SU-DHL-6 (cell line): ENCODE measurements at regions not wholly inside any gene's neighbourhood (a gene's known extent, or its start where the extent isn't known, plus 50 kb on each side); places are given as distances from the start of the nearest gene placed in this dataset.

Source experiments
- H2AFZ ChIP-seq: fragments of 200-600 bp; sonication (generic); 2 replicates; pipeline ENCODE4 v1.6.1; 2014; ENCODE audit warnings: low read depth, mild to moderate bottlenecking, moderate library complexity, mixed read lengths, antibody characterized with exemption, low read length; ENCODE audit not compliant: severe bottlenecking
- H3F3A ChIP-seq: fragments of 200-600 bp; shearing (Covaris generic); 2 replicates; pipeline ENCODE4 v1.6.0; 2016; ENCODE audit warnings: antibody characterized with exemption, mild to moderate bottlenecking; ENCODE audit not compliant: insufficient read depth
- H3K27ac ChIP-seq: fragments of 200-600 bp; sonication (generic); 2 replicates; pipeline ENCODE4 v1.5.1; 2016; ENCODE audit warnings: low read depth, mild to moderate bottlenecking, low read length, moderate library complexity, mixed read lengths
- H3K27me3 ChIP-seq: fragments of 200-600 bp; sonication (generic), shearing (Covaris generic); 2 replicates; pipeline ENCODE4 v1.6.0; 2014; ENCODE audit warnings: mild to moderate bottlenecking, low read length
- H3K36me3 ChIP-seq: fragments of 200-600 bp; sonication (generic); 2 replicates; pipeline ENCODE4 v1.6.1; 2014; ENCODE audit warnings: mild to moderate bottlenecking, low read length, mixed read lengths
- H3K4me2 ChIP-seq: fragments of 300-600, 200-600 bp; shearing (Covaris generic), sonication (generic); 2 replicates; pipeline ENCODE4 v1.6.0; 2014; ENCODE audit warnings: low read length, low read depth, mild to moderate bottlenecking; ENCODE audit not compliant: poor library complexity, severe bottlenecking
- H3K4me3 ChIP-seq: fragments of 200-600 bp; sonication (generic); 2 replicates; pipeline ENCODE4 v1.5.1; 2014; ENCODE audit warnings: antibody characterized with exemption, low read length, mild to moderate bottlenecking, mixed read lengths; ENCODE audit not compliant: insufficient read depth, poor library complexity, severe bottlenecking
- H3K79me2 ChIP-seq: fragments of 200-600 bp; sonication (generic); 2 replicates; pipeline ENCODE4 v1.6.1; 2014; ENCODE audit warnings: mild to moderate bottlenecking, low read length, moderate library complexity; ENCODE audit not compliant: insufficient read depth
- H3K9ac ChIP-seq: fragments of 200-600 bp; sonication (generic); 2 replicates; pipeline ENCODE4 v1.7.0; 2014; ENCODE audit warnings: mild to moderate bottlenecking, low read length
- H3K9me2 ChIP-seq: fragments of 200-600 bp; sonication (generic); replicated peaks from 2 replicates; pipeline ENCODE4 v1.6.1; 2014; ENCODE audit warnings: low read length; ENCODE audit not compliant: insufficient read depth
- H3K9me3 ChIP-seq: fragments of 200-600 bp; sonication (generic); 2 replicates; pipeline ENCODE4 v1.6.1; 2014; ENCODE audit warnings: low read length, mixed read lengths; ENCODE audit not compliant: insufficient read depth
- H4K20me1 ChIP-seq: fragments of 200-600 bp; sonication (generic); 2 replicates; pipeline ENCODE4 v1.6.1; 2014; ENCODE audit warnings: low read depth, mild to moderate bottlenecking, antibody characterized with exemption, low read length, moderate library complexity, mixed read lengths
- CTCF ChIP-seq: fragments of 200-600 bp; sonication (generic); IDR thresholded peaks from one replicate; pipeline ENCODE4 v1.5.1; 2017; ENCODE audit warnings: antibody characterized with exemption, mild to moderate bottlenecking, low read length, moderate library complexity; ENCODE audit not compliant: insufficient read depth, poor library complexity, severe bottlenecking
- EZH2phosphoT487 ChIP-seq: fragments of 200-600 bp; sonication (generic), shearing (Covaris generic); conservative IDR thresholded peaks from 2 replicates; pipeline ENCODE4 v1.6.1; 2018; ENCODE audit warnings: mild to moderate bottlenecking, antibody characterized with exemption, low read length, moderate library complexity, mixed read lengths

- H3K27me3 ChIP-seq = no peaks in the 10 kb centered on the region
- no peak overlapping the region for H3K27ac ChIP-seq
- TF ChIP-seq CTCF = no peak
- no peak for TF ChIP-seq EZH2phosphoT487
These were observed 74.1 kb downstream of the SCG2 start for GRCh38 chr2:223528036-223528435.

DNA sequence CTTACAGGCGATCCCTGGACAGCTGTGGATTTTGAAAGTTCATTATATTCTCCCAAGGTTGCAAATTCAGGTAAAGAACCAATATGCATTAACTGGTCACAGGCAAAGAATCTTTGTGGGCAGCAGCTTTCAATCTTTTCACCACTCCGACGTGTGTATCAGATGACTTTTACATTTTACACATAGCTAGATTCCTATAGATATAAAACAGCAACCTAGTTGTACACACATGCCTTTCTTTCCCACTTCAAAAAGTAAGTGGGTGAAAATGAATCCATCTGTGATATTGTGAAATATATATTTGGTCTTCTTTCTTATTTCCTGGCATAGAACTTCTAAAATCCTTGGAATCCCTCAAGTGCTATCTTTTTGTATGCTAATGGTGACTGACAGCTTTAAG, 72.5 kb downstream of the SCG2 start:
- Histone ChIP-seq H3K9ac (no peak overlapping the region), H3K27me3 (no peaks in the 10 kb centered on the region), H3K4me2 (no peak overlapping the region), H3K9me3 (no peaks in the 10 kb centered on the region), H2AFZ (no peak overlapping the region), H3F3A (no peaks in the 10 kb centered on the region), H3K9me2 (no peaks in the 10 kb centered on the region), H3K4me3 (no peak overlapping the region), H3K27ac (no peak overlapping the region), H3K79me2 (no peaks in the 10 kb centered on the region), H4K20me1 (no peaks in the 10 kb centered on the region), H3K36me3 (no peaks in the 10 kb centered on the region)
- TF ChIP-seq EZH2phosphoT487 = no peak

More at GRCh38 chr2:223528036-223528435, 74.1 kb downstream of the SCG2 start:
- no peaks in the 10 kb centered on the region for H3F3A ChIP-seq
- H3K4me3 ChIP-seq = no peak overlapping the region
- H3K4me2 ChIP-seq = no peak overlapping the region
- H4K20me1 ChIP-seq = no peaks in the 10 kb centered on the region
- H3K9me2 ChIP-seq = no peaks in the 10 kb centered on the region
- H3K9me3 ChIP-seq = no peaks in the 10 kb centered on the region
- no peaks in the 10 kb centered on the region for H3K79me2 ChIP-seq
- no peak overlapping the region for H2AFZ ChIP-seq
- H3K36me3 ChIP-seq = no peaks in the 10 kb centered on the region
- no peak overlapping the region for H3K9ac ChIP-seq

- no peak overlapping the region for H3K4me3 ChIP-seq
- H3K9me2 ChIP-seq = no peaks in the 10 kb centered on the region
- H3K27me3 ChIP-seq = no peaks in the 10 kb centered on the region
- H3K79me2 ChIP-seq = no peaks in the 10 kb centered on the region
- no peaks in the 10 kb centered on the region for H3K9me3 ChIP-seq
- no peak overlapping the region for H3K9ac ChIP-seq
- no peak overlapping the region for H2AFZ ChIP-seq
- no peak overlapping the region for H3K27ac ChIP-seq
- H3F3A ChIP-seq = no peaks in the 10 kb centered on the region
- H3K4me2 ChIP-seq = no peak overlapping the region
- no peaks in the 10 kb centered on the region for H4K20me1 ChIP-seq
- no peak for TF ChIP-seq EZH2phosphoT487
- TF ChIP-seq CTCF = no peak
- H3K36me3 ChIP-seq = no peaks in the 10 kb centered on the region
These were observed 71.3 kb downstream of the SCG2 start for GRCh38 chr2:223530811-223531210.

- H4K20me1 ChIP-seq = no peaks in the 10 kb centered on the region
- H3K79me2 ChIP-seq = no peaks in the 10 kb centered on the region
- no peaks in the 10 kb centered on the region for H3K9me2 ChIP-seq
- H3K27ac ChIP-seq = no peak overlapping the region
- H3K4me3 ChIP-seq = no peak overlapping the region
- TF ChIP-seq CTCF (no peak), EZH2phosphoT487 (no peak)
- H3F3A ChIP-seq = no peaks in the 10 kb centered on the region
- H3K9me3 ChIP-seq = no peaks in the 10 kb centered on the region
- no peak overlapping the region for H3K4me2 ChIP-seq
- no peaks in the 10 kb centered on the region for H3K36me3 ChIP-seq
- no peak overlapping the region for H2AFZ ChIP-seq
- H3K9ac ChIP-seq = no peak overlapping the region
- no peaks in the 10 kb centered on the region for H3K27me3 ChIP-seq
These were observed 70.0 kb downstream of the SCG2 start for GRCh38 chr2:223532161-223532560.
